T-helper 2 cell treated with Interferon-gamma antibody and Interleukin-4, amounts not matched to agents 5 μg/mL and 100 μg/mL, for 36 hours (primary cell): ENCODE measurements at regions not wholly inside any gene's neighbourhood (a gene's known extent, or its start where the extent isn't known, plus 50 kb on each side); places are given as distances from the start of the nearest gene placed in this dataset.
"Not testable (repeated sequence)": the region's sequence is repeated elsewhere in the genome, so short reads cannot be mapped to it uniquely, and the experiment has no call there.

Experiments
- DNase-seq: peaks from one replicate; pipeline ENCODE4 v3.0.0; 2021; ENCODE audit warnings: low spot score
- H3K27ac Mint-ChIP-seq: one replicate; pipeline ENCODE4 v1.8.0; 2021; ENCODE audit warnings: mild to moderate bottlenecking, mixed read lengths
- H3K27me3 Mint-ChIP-seq: one replicate; pipeline ENCODE4 v1.8.0; 2021; ENCODE audit warnings: low read depth, mixed read lengths
- H3K36me3 Mint-ChIP-seq: one replicate; pipeline ENCODE4 v1.8.0; 2021; ENCODE audit warnings: low read depth, mixed read lengths
- H3K4me1 Mint-ChIP-seq: one replicate; pipeline ENCODE4 v1.8.0; 2021; ENCODE audit warnings: low read depth, mixed read lengths
- H3K4me3 Mint-ChIP-seq: one replicate; pipeline ENCODE4 v1.8.0; 2022; ENCODE audit warnings: mild to moderate bottlenecking, moderate library complexity, mixed read lengths
- H3K9me3 Mint-ChIP-seq: one replicate; pipeline ENCODE4 v1.8.0; 2021; ENCODE audit warnings: mixed read lengths

DNA sequence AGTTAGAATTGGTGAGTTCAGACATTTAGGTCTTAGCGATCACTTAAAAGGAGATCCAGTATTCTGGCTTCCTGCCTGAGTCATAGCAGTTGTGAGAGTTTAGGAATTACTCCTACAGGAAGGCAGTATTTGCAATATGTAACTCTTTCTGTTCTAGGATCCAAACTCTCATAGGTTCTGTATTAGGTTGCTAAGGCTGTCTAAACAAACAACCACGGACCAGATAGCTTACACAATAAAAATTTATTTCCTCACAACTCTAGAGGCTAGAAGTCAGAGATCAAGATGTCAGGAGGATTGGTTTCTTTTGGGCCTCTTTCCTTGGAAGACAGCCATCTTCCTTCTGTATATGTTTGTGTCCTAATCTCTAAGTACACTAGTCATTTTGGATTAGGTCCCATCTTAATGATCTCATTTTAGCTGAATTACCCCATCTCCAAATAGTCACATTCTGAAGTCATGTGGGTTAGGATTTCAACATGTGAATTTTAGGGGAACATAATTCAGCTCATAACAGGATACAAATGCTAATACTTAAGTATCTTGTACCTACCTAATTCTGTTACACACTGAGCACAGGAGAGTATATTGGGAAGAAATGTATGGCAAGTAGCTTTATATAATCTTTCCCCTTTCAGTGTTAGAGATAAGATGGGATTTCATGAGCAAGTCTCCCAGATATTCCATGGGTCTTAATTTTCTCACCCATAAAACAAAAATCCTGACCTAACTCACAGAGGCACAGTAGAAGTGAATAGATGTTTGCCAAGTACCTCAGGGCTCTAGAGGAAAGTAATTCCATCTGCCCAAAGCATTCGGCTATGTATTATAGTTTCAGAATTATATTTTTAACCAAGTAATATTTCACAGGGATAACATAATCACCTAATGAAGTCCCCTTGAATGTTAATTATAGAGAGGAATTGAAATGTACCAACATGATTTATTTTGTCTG lies 144.4 kb downstream of the PTBP2 start:
- no peaks in the 10 kb centered on the region for H3K4me1 Mint-ChIP-seq
- no peak overlapping the region for H3K27ac Mint-ChIP-seq
- H3K36me3 Mint-ChIP-seq, result no peaks in the 10 kb centered on the region
- H3K9me3 Mint-ChIP-seq, result peaks cover 2% of the 10 kb centered on the region
- no peaks in the 10 kb centered on the region for H3K27me3 Mint-ChIP-seq
- no peak for DNase-seq
- H3K4me3 Mint-ChIP-seq, result no peak overlapping the region

DNA sequence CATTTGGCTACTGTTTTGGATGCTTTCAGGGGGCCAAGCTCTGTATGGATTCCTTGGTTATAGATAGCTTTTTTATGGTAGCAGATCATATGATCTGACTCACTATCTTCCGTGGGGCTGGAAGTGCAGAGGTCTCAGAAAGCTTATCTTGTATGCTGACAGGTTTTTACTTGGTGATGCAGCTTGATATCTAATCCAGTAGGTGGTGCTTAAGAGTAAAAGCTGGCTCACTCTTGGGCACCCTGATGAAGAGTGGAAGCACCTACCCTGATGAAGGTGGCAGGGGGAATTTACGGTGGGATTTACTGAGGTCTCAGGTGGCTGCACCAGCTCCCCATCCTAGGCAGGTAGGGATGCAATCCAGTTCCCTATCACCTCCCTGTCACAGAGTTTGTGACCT lies 151.2 kb downstream of the PTBP2 start:
- no peaks in the 10 kb centered on the region for H3K36me3 Mint-ChIP-seq
- DNase-seq, result no peak
- no peak overlapping the region for H3K4me3 Mint-ChIP-seq
- no peaks in the 10 kb centered on the region for H3K4me1 Mint-ChIP-seq
- H3K27ac Mint-ChIP-seq, result no peak overlapping the region
- H3K9me3 Mint-ChIP-seq, result peaks cover 20% of the 10 kb centered on the region
- no peaks in the 10 kb centered on the region for H3K27me3 Mint-ChIP-seq

DNA sequence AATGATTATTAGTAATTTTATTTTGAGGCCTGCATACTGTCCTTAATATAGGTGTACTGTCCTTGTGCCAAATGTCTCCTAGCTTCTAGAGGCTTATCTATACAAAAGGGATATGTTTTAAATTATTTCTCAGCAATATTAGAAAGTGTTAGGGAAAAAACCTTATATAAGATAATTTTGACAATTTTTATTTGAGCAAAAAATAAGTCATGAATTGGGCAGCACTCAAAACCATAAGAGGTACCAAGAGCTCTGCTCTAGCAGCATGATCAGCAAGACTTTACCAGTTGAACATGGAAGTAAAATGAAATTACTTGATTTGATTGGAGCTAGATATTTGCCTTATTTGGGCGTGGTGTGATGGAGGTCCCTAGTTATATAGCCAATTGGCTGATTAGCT lies 157.1 kb downstream of the PTBP2 start:
- Mint-ChIP-seq H3K4me3 (no peak overlapping the region), H3K4me1 (no peaks in the 10 kb centered on the region), H3K27me3 (no peaks in the 10 kb centered on the region), H3K27ac (no peak overlapping the region), H3K9me3 (no peaks in the 10 kb centered on the region), H3K36me3 (no peaks in the 10 kb centered on the region)
- no peak for DNase-seq

DNA sequence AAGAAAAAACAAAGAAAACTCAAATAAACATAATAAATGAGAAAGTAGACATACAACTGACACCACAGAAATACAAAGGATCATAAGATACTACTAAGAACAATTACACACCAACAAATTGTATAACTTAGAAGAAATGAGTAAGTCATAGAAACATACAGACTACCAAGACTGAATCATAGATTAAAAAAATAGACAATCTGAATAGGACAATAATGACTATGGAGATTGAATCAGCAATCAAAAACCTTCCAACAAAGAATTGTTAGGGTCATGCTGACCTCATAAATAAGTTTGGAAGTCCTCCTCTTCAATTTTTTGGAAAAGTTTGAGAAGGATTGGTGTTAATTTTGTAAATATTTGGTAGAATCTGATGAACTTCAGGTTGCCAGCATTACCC lies 159.0 kb downstream of the PTBP2 start:
- no peak for DNase-seq
- no peaks in the 10 kb centered on the region for H3K4me1 Mint-ChIP-seq
- no peaks in the 10 kb centered on the region for H3K36me3 Mint-ChIP-seq
- no peak overlapping the region for H3K27ac Mint-ChIP-seq
- H3K9me3 Mint-ChIP-seq, result no peaks in the 10 kb centered on the region
- H3K27me3 Mint-ChIP-seq, result no peaks in the 10 kb centered on the region
- H3K4me3 Mint-ChIP-seq, result no peak overlapping the region

DNA sequence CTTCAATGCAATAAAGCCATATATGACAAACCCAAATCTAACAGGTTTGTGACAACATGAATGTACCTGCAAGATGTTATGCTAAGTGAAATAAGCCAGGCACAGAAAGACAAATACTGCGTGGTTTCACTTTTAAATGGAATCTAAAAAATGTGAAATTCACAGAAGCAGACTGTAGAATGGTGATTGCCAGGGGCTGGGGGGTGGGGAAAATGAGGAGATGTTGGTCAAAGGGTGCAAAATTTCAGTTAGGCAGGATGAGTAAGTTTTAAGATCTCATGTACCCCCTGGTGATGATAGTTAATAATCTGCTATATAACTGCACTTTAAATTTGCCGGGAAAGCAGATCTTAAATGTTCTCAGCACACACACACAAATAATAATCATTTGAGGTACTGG lies 160.5 kb downstream of the PTBP2 start:
- H3K27ac Mint-ChIP-seq, result no peak overlapping the region
- H3K9me3 Mint-ChIP-seq, result no peaks in the 10 kb centered on the region
- H3K27me3 Mint-ChIP-seq, result no peaks in the 10 kb centered on the region
- H3K4me1 Mint-ChIP-seq, result no peaks in the 10 kb centered on the region
- no peak for DNase-seq
- no peak overlapping the region for H3K4me3 Mint-ChIP-seq
- no peaks in the 10 kb centered on the region for H3K36me3 Mint-ChIP-seq

DNA sequence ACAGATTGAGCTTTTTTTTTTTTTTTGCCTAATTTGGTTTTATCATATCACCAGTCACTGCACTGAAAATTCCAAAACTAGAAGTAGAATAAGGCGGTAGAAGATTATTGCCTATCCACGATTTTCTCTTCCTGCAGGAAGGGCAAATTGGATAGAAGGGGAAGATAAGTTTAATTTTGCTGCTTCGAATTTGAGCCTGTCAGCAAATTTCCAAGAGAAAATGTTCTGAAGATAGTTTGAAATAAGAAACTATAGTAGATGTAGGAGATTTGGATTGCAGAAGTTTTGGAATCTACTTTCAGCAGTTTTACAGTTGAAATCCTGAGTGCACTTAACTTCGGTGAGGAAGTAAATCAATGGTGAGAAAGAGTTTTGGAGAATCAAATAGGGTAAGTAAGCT lies 164.9 kb downstream of the PTBP2 start:
- Mint-ChIP-seq H3K27ac (no peak overlapping the region), H3K36me3 (no peaks in the 10 kb centered on the region), H3K4me3 (no peak overlapping the region), H3K4me1 (no peaks in the 10 kb centered on the region), H3K27me3 (no peaks in the 10 kb centered on the region), H3K9me3 (peaks cover 7% of the 10 kb centered on the region)
- DNase-seq, result no peak

DNA sequence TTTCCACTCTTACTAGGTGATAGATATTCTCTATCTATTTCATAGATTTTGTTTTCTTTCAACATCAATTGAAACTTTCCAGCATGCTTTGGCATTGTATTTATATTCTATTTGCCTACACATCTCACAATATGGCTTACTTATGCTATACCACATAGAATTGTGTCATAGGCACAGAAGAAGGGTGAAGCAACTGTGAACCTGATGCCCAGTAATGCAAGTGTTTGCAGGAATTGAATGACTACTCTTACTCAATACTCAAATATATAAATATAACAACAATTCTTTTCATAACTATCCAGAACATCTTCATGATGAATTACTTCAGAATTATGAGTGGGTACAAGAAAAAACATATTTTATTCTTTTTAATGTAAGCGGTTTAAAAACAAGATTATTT lies 165.9 kb downstream of the PTBP2 start:
- Mint-ChIP-seq H3K27me3 (no peaks in the 10 kb centered on the region), H3K4me1 (no peaks in the 10 kb centered on the region), H3K9me3 (peaks cover 7% of the 10 kb centered on the region), H3K27ac (no peak overlapping the region), H3K36me3 (no peaks in the 10 kb centered on the region), H3K4me3 (no peak overlapping the region)
- no peak for DNase-seq

DNA sequence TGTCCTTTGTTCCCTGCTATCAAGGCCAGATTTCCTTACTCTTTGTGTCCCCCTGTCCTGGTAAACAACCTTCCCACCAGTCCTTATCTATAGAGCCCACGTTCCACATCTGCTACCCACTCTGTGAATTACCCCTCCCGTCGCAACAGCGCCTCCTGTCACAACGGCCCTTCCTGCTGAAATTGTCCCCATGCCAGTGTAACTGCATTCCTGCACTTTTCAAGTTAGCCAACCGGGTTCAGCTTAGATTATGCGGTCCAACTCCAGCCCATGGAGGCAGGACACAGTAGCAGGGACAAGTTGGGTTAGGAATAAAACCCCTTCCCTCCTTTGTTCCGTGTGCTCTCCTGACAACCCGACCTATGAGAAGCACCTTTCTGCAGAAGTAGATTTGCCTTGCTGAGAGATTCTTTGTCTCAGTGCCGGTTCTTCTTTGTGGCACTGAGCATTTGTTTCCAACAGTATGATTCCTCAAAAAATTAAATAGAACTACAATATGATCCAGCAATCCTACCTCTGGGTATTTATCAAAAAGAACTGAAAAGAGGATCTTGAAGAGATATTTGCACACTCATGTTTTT lies 180.3 kb downstream of the PTBP2 start:
- Mint-ChIP-seq H3K27ac (no peak overlapping the region), H3K27me3 (no peaks in the 10 kb centered on the region), H3K4me1 (no peaks in the 10 kb centered on the region), H3K4me3 (no peak overlapping the region), H3K36me3 (no peaks in the 10 kb centered on the region), H3K9me3 (peaks cover 16% of the 10 kb centered on the region)
- no peak for DNase-seq

DNA sequence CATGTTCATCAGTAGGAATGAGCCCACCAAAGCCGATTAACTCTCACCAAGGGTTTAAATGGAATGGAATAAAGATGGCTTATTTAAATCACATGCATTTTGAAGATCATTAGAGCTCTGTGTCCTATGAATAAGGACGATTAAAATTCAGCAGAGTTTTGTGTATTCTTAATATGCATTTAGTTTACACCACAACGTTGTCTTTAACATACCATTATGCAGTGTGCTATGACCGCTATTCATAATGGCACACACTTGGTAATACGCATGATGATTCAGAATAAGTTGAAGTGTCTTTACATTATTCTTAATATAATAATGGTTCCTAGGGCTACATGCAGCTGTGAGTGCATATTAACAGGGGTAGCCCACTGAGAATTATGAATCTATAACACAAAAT lies 190.7 kb downstream of the PTBP2 start:
- H3K4me1 Mint-ChIP-seq, result no peaks in the 10 kb centered on the region
- no peaks in the 10 kb centered on the region for H3K36me3 Mint-ChIP-seq
- no peak for DNase-seq
- no peak overlapping the region for H3K4me3 Mint-ChIP-seq
- H3K27me3 Mint-ChIP-seq, result no peaks in the 10 kb centered on the region
- H3K27ac Mint-ChIP-seq, result no peak overlapping the region
- H3K9me3 Mint-ChIP-seq, result peaks cover 3% of the 10 kb centered on the region

DNA sequence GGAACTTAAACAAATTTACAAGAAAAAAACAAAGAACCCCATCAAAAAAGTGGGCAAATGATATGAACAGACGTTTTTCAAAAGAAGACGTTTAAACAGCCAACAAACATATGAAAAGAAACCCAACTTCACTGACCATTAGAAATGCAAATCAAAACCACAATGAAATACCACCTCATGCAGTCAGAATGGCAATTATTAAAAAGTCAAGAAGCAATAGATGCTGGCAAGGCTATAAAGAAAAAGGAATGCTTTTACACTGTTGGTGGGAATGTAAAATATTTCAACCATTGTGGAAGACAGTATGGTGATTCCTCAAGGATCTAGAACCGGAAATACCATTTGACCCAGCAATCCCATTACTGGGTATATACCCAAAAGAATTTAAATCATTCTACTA lies 194.1 kb downstream of the PTBP2 start:
- not testable (repeated sequence) for H3K27me3 Mint-ChIP-seq, H3K36me3 Mint-ChIP-seq, H3K4me3 Mint-ChIP-seq, H3K9me3 Mint-ChIP-seq, H3K4me1 Mint-ChIP-seq, H3K27ac Mint-ChIP-seq, DNase-seq

DNA sequence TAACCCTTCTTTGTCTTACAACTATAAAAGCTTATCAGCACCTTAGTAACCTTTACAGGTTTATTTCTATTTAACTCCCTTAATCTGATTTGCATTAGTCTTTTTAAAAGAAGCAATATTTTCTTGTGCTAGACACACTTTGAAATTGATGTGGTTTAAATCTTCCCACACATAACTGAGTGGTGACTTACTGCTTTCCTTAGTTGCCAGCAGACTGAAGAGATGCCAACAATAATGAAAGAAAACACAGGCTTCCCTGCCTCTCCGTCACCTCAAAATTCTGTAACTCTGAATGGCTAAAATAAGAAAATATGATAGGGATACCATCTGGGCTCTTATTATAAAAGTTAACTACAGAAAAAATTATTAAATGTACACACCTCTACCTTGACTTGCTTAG lies 196.8 kb downstream of the PTBP2 start:
- Mint-ChIP-seq H3K4me3 (no peak overlapping the region), H3K4me1 (no peaks in the 10 kb centered on the region), H3K36me3 (no peaks in the 10 kb centered on the region), H3K27me3 (no peaks in the 10 kb centered on the region), H3K9me3 (peaks cover 6% of the 10 kb centered on the region), H3K27ac (no peak overlapping the region)
- no peak for DNase-seq

DNA sequence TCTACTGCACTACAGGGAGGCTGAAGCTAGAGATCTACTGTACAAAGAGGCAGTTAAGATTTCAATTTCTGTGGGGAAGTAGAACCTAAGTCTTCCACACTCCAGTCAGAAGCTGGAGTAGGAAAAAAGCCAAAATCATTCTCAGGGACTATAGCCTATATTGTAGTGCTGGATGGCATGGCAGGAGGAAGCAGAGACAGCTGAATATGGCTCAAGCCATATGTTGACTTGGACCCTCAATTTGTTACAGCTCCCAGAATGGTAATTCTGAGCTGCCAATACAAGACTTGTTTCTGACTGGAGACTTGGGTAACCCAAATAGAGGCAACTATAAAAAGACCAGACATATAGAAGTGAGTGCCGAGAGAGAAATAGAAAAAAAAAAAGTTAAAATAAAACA lies 200.6 kb downstream of the PTBP2 start:
- Mint-ChIP-seq H3K27me3 (no peaks in the 10 kb centered on the region), H3K36me3 (no peaks in the 10 kb centered on the region), H3K27ac (no peak overlapping the region), H3K4me3 (no peak overlapping the region), H3K9me3 (peaks cover 8% of the 10 kb centered on the region), H3K4me1 (no peaks in the 10 kb centered on the region)
- DNase-seq, result no peak

DNA sequence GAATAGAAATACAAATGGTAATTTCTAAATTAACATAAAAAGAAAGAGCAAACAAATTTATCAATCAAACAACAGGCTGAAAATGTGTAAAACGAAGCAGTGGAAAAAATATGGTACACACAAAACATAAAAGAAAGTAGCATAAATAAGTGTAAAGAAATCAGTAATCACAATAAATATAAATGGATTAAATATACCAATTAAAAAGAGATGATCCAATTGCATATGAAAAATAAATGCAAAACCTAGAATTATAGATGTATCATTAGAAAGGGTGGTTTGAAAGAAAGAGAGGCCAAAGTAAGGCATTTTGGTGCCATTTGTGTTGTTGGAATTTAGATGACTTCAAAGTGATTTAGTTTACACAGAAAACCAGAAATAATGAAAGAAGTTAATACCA lies 202.2 kb downstream of the PTBP2 start:
- peaks cover 8% of the 10 kb centered on the region for H3K9me3 Mint-ChIP-seq
- no peak overlapping the region for H3K4me3 Mint-ChIP-seq
- no peaks in the 10 kb centered on the region for H3K36me3 Mint-ChIP-seq
- H3K27ac Mint-ChIP-seq, result no peak overlapping the region
- no peak for DNase-seq
- H3K27me3 Mint-ChIP-seq, result no peaks in the 10 kb centered on the region
- no peaks in the 10 kb centered on the region for H3K4me1 Mint-ChIP-seq

DNA sequence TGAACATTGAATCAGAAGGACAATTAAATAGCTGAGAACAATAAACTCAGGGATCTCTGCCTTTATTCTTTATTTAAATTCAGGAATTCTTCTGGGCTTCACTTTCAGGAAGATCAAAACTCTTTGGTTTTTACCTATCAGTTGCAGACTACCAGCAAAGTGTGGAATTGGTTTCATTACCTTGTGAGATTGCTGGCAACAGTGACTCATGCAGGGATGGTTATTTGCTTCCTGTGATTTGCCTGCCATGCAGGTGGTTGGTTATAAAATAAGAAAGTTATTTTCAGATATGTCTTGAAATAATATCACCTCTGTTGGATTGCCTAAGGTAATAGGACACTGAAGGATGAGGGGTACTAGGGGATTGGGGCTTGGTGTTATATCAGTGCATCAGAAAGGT lies 204.6 kb downstream of the PTBP2 start:
- no peak for DNase-seq
- H3K27ac Mint-ChIP-seq, result no peak overlapping the region
- no peak overlapping the region for H3K4me3 Mint-ChIP-seq
- no peaks in the 10 kb centered on the region for H3K27me3 Mint-ChIP-seq
- no peaks in the 10 kb centered on the region for H3K36me3 Mint-ChIP-seq
- peaks cover 4% of the 10 kb centered on the region for H3K9me3 Mint-ChIP-seq
- H3K4me1 Mint-ChIP-seq, result no peaks in the 10 kb centered on the region

DNA sequence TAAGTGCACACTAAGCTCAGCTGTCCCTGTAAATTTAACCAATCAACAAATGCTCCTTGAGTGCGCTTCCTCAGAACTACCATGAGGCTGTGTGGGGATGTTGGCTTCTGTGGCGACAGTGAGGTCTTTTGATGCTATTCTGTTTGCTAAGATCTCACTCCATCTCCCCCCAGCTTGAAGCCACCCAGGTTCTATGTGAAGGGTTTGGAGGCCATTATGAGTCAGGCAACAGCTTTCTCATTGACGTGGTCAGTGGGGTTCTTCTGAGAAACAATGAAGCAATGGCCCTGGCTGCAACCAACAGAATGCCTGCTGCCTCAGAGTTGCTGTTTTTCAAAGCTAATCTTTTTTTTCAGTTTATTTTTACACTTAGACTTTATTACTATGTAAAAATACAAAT lies 205.5 kb downstream of the PTBP2 start:
- no peak overlapping the region for H3K4me3 Mint-ChIP-seq
- H3K4me1 Mint-ChIP-seq, result no peaks in the 10 kb centered on the region
- no peak for DNase-seq
- peaks cover 4% of the 10 kb centered on the region for H3K9me3 Mint-ChIP-seq
- H3K27me3 Mint-ChIP-seq, result no peaks in the 10 kb centered on the region
- H3K27ac Mint-ChIP-seq, result no peak overlapping the region
- no peaks in the 10 kb centered on the region for H3K36me3 Mint-ChIP-seq
